GM18499 (cell line): ENCODE measurements at regions not wholly inside any gene's neighbourhood (a gene's known extent, or its start where the extent isn't known, plus 50 kb on each side); places are given as distances from the start of the nearest gene placed in this dataset.
"Not testable (repeated sequence)": the region's sequence is repeated elsewhere in the genome, so short reads cannot be mapped to it uniquely, and the experiment has no call there.

Experiments used
- ATAC-seq: cut with Tn5 transposase; IDR thresholded peaks from one replicate; pipeline ENCODE4 v1.9.1; 2021; ENCODE audit warnings: moderate number of reproducible peaks; ENCODE audit not compliant: insufficient read depth, unreplicated experiment

- ATAC-seq, result not testable (repeated sequence)
These were observed 522.7 kb upstream of the HS3ST5 start for GRCh38 chr6:114865506-114865905.

- ATAC-seq, result no peak
These were observed 520.8 kb upstream of the HS3ST5 start for GRCh38 chr6:114863610-114864009.

GRCh38 chr6:114862819-114863218, 520.0 kb upstream of the HS3ST5 start:
- no peak for ATAC-seq

- no peak for ATAC-seq
These were observed 519.2 kb upstream of the HS3ST5 start for GRCh38 chr6:114862064-114862463.

GRCh38 chr6:114844359-114844758, 501.5 kb upstream of the HS3ST5 start:
- no peak for ATAC-seq

GRCh38 chr6:114839019-114839418, 496.2 kb upstream of the HS3ST5 start:
- ATAC-seq, result no peak

- ATAC-seq, result no peak
These were observed 490.4 kb upstream of the HS3ST5 start for GRCh38 chr6:114833211-114833610.

GRCh38 chr6:114830515-114830914, 487.7 kb upstream of the HS3ST5 start:
- no peak for ATAC-seq

GRCh38 chr6:114827135-114827534, 484.3 kb upstream of the HS3ST5 start:
- no peak for ATAC-seq

GRCh38 chr6:114824409-114824808, 481.6 kb upstream of the HS3ST5 start:
- ATAC-seq, result no peak

GRCh38 chr6:114816678-114817077, 473.9 kb upstream of the HS3ST5 start:
- no peak for ATAC-seq

- no peak for ATAC-seq
These were observed 467.6 kb upstream of the HS3ST5 start for GRCh38 chr6:114810468-114810867.

GRCh38 chr6:114805426-114805825, 462.6 kb upstream of the HS3ST5 start:
- not testable (repeated sequence) for ATAC-seq

- ATAC-seq, result no peak
These were observed 453.8 kb upstream of the HS3ST5 start for GRCh38 chr6:114796576-114796975.

GRCh38 chr6:114793428-114793827, 450.6 kb upstream of the HS3ST5 start:
- no peak for ATAC-seq

GRCh38 chr6:114785235-114786127, 442.7 kb upstream of the HS3ST5 start:
- no peak for ATAC-seq

- no peak for ATAC-seq
These were observed 441.0 kb upstream of the HS3ST5 start for GRCh38 chr6:114783783-114784182.

- no peak for ATAC-seq
These were observed 440.3 kb upstream of the HS3ST5 start for GRCh38 chr6:114783083-114783482.

- no peak for ATAC-seq
These were observed 422.0 kb upstream of the HS3ST5 start for GRCh38 chr6:114764866-114765265.

GRCh38 chr6:114762145-114762544, 419.3 kb upstream of the HS3ST5 start:
- no peak for ATAC-seq

- no peak for ATAC-seq
These were observed 405.3 kb upstream of the HS3ST5 start for GRCh38 chr6:114747995-114748625.

- no peak for ATAC-seq
These were observed 397.7 kb upstream of the HS3ST5 start for GRCh38 chr6:114740547-114740946.
